Fibroblast of mammary gland (primary cell): ENCODE measurements at regions not wholly inside any gene's neighbourhood (a gene's known extent, or its start where the extent isn't known, plus 50 kb on each side); places are given as distances from the start of the nearest gene placed in this dataset.
A peak's percentile ranks its signal among the peaks of the same experiment; 100 is the strongest.

ENCODE experiments used
- DNase-seq: peaks from one replicate; pipeline ENCODE4 v3.0.0-alpha.2; 2010; ENCODE audit warnings: low read depth
- H3K4me3 ChIP-seq: 2 replicates; pipeline ENCODE4 v1.5.1; 2011; ENCODE audit warnings: low read depth, mild to moderate bottlenecking, low read length, moderate library complexity; ENCODE audit not compliant: control insufficient read depth
- CTCF ChIP-seq: conservative IDR thresholded peaks from 2 replicates; pipeline ENCODE4 v1.5.1; 2011; ENCODE audit warnings: low read depth, low read length, inconsistent platforms; ENCODE audit not compliant: control insufficient read depth, insufficient read depth

- DNase-seq: no peak
- H3K4me3 ChIP-seq: no peak overlapping the region
- no peak for TF ChIP-seq CTCF
These were observed 118.0 kb upstream of the CD93 start for GRCh38 chr20:23203951-23204730.

GRCh38 chr20:23203310-23203709 lies 117.2 kb upstream of the CD93 start:
- no peak for DNase-seq
- no peak overlapping the region for H3K4me3 ChIP-seq
- TF ChIP-seq CTCF: no peak

GRCh38 chr20:23201658-23202057 lies 115.5 kb upstream of the CD93 start:
- no peak overlapping the region for H3K4me3 ChIP-seq
- TF ChIP-seq CTCF: no peak
- no peak for DNase-seq

GRCh38 chr20:23200914-23201313 lies 114.8 kb upstream of the CD93 start:
- peak; percentile 35 for TF ChIP-seq CTCF
- peak; percentile 19 for DNase-seq
- H3K4me3 ChIP-seq: no peak overlapping the region

- H3K4me3 ChIP-seq: no peak overlapping the region
- DNase-seq: no peak
- no peak for TF ChIP-seq CTCF
These were observed 114.3 kb upstream of the CD93 start for GRCh38 chr20:23200413-23200812.

GRCh38 chr20:23199356-23199755 lies 113.2 kb upstream of the CD93 start:
- no peak for DNase-seq
- TF ChIP-seq CTCF: no peak
- H3K4me3 ChIP-seq: no peak overlapping the region

- H3K4me3 ChIP-seq: no peak overlapping the region
- no peak for TF ChIP-seq CTCF
- no peak for DNase-seq
These were observed 112.7 kb upstream of the CD93 start for GRCh38 chr20:23198815-23199214.
